ENCODE measurements at regions not wholly inside any gene's neighbourhood (a gene's known extent, or its start where the extent isn't known, plus 50 kb on each side); places are given as distances from the start of the nearest gene placed in this dataset.
"Not testable (repeated sequence)": the region's sequence is repeated elsewhere in the genome, so short reads cannot be mapped to it uniquely, and the experiment has no call there.

GRCh38 chr3:150342896-150343467, 65.1 kb upstream of the TSC22D2 start (continued):
- TF ChIP-seq CHD1 (IDR thresholded peaks at IDR 0.05; ENCODE audit: low read depth, low read length) (no peak), CBX5 (IDR thresholded peaks at IDR 0.05; ENCODE audit: low read depth) (no peak)

DNA sequence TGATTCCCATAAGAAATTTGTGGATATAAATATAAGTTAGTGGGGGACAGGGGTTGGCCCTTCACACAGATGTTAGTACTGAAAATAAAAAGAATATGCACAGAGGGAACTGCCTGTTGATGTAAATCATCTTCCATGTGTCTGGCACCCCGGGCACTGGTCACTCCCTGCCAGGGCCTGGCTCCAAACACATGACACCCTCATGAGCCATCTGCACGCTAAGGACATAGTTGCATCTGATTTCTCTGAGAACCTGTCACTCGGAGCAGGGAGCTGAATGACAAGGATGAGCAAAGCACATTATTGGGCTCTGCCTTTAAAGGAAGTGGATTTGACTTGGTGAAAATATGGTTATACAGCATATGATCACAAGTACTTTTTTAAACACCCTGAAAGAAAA, 66.2 kb upstream of the TSC22D2 start:
- Histone ChIP-seq H3K27ac (ENCODE audit: control insufficient read depth, insufficient read depth) (no peak overlapping the region), H3K27me3 (replicated peaks in 1 of 2; ENCODE audit: control insufficient read depth in 2 of 2, insufficient read depth in 2 of 2, low read length in 1 of 2) (peaks cover 0 to 6% of the 10 kb centered on the region in 2 experiments; a peak in 1 of 4 replicates), H3K4me1 (ENCODE audit: control insufficient read depth, insufficient read depth, low read length) (no peaks in the 10 kb centered on the region), H4K20me1 (ENCODE audit: control insufficient read depth, insufficient read depth) (no peaks in the 10 kb centered on the region), H3K79me2 (ENCODE audit: control insufficient read depth, insufficient read depth, low read length) (no peaks in the 10 kb centered on the region), H3K4me3 (no peak overlapping the region), H2AFZ (ENCODE audit: control insufficient read depth, low read depth, low read length) (no peak overlapping the region), H3K4me2 (ENCODE audit: control insufficient read depth, insufficient read depth) (no peak overlapping the region), H3K9ac (ENCODE audit: control insufficient read depth, insufficient read depth, low read length) (no peak overlapping the region), H3K36me3 (ENCODE audit: control insufficient read depth in 2 of 2, insufficient read depth in 2 of 2, low read length in 1 of 2) (no peaks in the 10 kb centered on the region), H3K9me3 (replicated peaks; ENCODE audit: control insufficient read depth, insufficient read depth, low read length) (no peaks in the 10 kb centered on the region)
- no peak for FAIRE-seq
- in situ Hi-C loops (cut with MboI) (no loop called here), intact Hi-C loops (cut with micrococcal nuclease; ENCODE audit: unreplicated experiment) (no loop called here)
- TF ChIP-seq POLR2A (IDR thresholded peaks at IDR 0.05; ENCODE audit: low read depth, low read length) (no peak), KDM1A (IDR thresholded peaks at IDR 0.05; ENCODE audit: borderline replicate concordance) (no peak), CBX3 (IDR thresholded peaks at IDR 0.05; ENCODE audit: borderline replicate concordance, low read depth) (no peak), TCF12 (IDR thresholded peaks at IDR 0.05; ENCODE audit: low read depth, low read length) (no peak), ZBTB4 (CRISPR knock-in tag; IDR thresholded peaks at IDR 0.05) (no peak), RBBP5 (conservative IDR thresholded peaks at IDR 0.05) (no peak), RELA (IDR thresholded peaks at IDR 0.05; ENCODE audit: borderline replicate concordance, partially characterized antibody) (no peak)
- RAD21 ChIA-PET (ENCODE audit: unreplicated experiment) = no interaction called here
- WGBS (ENCODE audit: insufficient coverage, insufficient replicate concordance, low lambda C conversion rate, missing lambda C conversion rate) = 27% methylated on average over 3 of the region's 3 CpGs
- no TSS peak for BruUV-seq (replicated peaks)
- no peak for ATAC-seq
- SMC1A ChIA-PET (ENCODE audit: uncharacterized antibody, unreplicated experiment) = no interaction called here
- POLR2A ChIA-PET = no interaction called here
- CTCF ChIA-PET = interaction anchor here (1.1 kb wide), 1 partner anchor 153 kb away, joined by 3 read pairs; no protein-coding TSS in a partner anchor
- no peak for DNase-seq (ENCODE audit: low read depth, low spot score)

GRCh38 chr3:150336363-150336762, 71.7 kb upstream of the TSC22D2 start:
- H3K4me1 ChIP-seq (ENCODE audit: control insufficient read depth, insufficient read depth, low read length); H3K4me2 ChIP-seq (ENCODE audit: control insufficient read depth, insufficient read depth); H3K4me3 ChIP-seq; intact Hi-C loops (cut with micrococcal nuclease; ENCODE audit: unreplicated experiment); H3K27me3 ChIP-seq (replicated peaks in 1 of 2; ENCODE audit: control insufficient read depth in 2 of 2, insufficient read depth in 2 of 2, low read length in 1 of 2); H3K9me3 ChIP-seq (replicated peaks; ENCODE audit: control insufficient read depth, insufficient read depth, low read length); RAD21 ChIA-PET (ENCODE audit: unreplicated experiment); ATAC-seq; POLR2A ChIA-PET; BruUV-seq (replicated peaks); CTCF ChIA-PET; H3K79me2 ChIP-seq (ENCODE audit: control insufficient read depth, insufficient read depth, low read length); H3K36me3 ChIP-seq (ENCODE audit: control insufficient read depth in 2 of 2, insufficient read depth in 2 of 2, low read length in 1 of 2); H3K27ac ChIP-seq (ENCODE audit: control insufficient read depth, insufficient read depth); DNase-seq (ENCODE audit: low read depth, low spot score); H4K20me1 ChIP-seq (ENCODE audit: control insufficient read depth, insufficient read depth); H3K9ac ChIP-seq (ENCODE audit: control insufficient read depth, insufficient read depth, low read length); in situ Hi-C loops (cut with MboI); FAIRE-seq; H2AFZ ChIP-seq (ENCODE audit: control insufficient read depth, low read depth, low read length): not testable (repeated sequence)
- 68% methylated on average over 9 of the region's 9 CpGs for WGBS (ENCODE audit: insufficient coverage, insufficient replicate concordance, low lambda C conversion rate, missing lambda C conversion rate)
- SMC1A ChIA-PET (ENCODE audit: uncharacterized antibody, unreplicated experiment) = interaction anchor here (1.4 kb wide), 1 partner anchor 40 kb away, joined by 3 read pairs; no protein-coding TSS in a partner anchor
